ENCODE measurements at regions not wholly inside any gene's neighbourhood (a gene's known extent, or its start where the extent isn't known, plus 50 kb on each side); places are given as distances from the start of the nearest gene placed in this dataset.
"Not testable (repeated sequence)": the region's sequence is repeated elsewhere in the genome, so short reads cannot be mapped to it uniquely, and the experiment has no call there.

DNA sequence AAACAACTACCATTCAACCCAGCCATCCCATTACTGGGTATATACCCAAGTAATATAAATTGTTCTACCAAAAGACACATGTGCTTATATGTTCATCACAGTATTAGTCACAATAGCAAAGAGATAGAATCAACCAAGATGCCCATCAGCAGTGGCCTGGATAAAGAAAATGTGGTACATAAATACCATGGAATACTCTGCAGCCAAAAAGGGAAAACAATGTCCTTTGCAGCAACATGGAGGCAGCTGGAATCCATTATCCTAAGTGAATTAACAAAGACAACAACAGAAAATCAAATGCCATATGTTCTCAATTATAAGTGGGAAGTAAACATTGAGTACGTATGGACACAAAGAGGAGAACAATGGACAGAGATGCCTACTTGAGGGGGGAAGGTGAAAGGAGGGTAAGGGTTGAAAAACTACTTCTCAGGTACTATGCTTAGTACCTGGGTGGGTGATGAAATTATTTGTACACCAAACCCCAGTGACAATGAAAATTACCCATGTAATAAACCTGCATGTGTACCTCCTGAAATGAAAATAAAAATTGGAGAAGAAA lies 632.1 kb upstream of the AADAT start:
- no peak for DNase-seq

DNA sequence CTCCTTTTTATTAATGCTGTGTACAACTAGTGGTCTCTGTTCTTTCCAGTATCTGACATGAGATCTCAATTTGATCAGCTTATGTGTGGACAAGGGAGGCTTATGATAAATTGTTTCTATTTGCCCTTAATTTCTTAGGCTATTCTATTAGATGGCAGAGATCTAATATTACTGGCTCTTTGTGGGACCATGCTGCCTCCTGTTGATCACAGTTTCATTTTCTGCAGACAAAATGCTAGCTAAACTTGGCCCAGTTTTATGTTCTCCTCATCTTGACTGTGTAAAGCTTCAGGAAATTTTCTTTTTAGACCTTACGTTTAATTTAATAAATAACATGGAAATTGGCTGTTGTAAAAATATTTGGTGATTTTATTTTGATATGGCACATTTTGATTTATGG lies 627.1 kb upstream of the AADAT start:
- no peak for DNase-seq

DNA sequence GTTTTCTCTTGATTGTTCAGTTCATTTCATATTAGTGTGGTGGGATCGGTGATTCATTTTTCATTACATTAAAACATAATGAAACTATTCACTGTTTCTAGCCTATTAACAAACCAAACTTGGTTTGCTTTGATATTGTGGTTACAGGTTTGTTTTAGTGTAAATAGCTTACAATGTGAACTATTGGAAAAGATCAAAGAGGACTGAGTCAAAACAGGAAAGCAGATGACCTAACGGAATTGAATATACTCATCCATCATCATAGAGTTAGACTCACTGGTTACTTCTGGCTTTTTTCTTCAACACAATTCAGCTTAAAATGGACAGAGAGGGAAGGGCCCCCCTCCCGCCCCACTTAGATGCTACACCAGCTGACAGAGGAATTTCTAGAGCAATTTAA lies 616.2 kb upstream of the AADAT start:
- DNase-seq, result no peak

DNA sequence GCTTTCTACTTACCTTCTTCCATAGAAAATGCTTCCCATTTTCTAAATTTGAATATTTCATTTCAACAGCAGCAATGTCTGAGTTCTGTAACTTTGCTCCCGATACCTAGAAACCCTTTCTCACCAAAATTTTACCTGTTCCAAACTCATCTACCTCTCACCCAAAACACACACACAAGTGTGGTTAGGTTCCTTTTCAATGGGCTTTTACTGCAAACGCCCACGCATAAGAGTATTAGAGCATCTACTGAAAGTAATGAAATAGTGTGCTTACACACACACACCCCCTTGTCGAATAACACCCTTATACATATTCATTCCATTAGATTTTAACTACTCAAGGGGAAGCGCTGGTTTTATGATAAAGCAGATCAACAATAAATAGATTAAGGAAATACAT lies 610.3 kb upstream of the AADAT start:
- DNase-seq, result no peak

DNA sequence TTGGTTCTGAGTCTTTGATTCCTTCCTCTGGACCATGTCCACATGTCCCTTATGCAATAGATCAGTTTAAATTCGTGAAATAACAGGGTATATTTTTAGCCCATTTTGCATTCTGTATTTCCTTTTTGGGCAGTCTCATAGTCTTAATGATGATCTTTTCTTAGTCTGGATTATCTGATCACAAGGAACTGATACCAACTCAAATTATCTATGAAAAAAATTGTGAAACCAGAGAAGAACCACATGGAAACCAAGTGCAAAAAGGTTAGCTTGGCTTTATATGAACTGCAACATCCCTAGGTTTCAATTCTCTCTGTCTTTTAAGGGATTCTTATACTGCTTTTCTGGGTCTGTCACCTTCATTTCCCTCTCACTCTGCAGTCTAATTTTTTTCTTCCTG lies 608.6 kb upstream of the AADAT start:
- DNase-seq, result no peak

DNA sequence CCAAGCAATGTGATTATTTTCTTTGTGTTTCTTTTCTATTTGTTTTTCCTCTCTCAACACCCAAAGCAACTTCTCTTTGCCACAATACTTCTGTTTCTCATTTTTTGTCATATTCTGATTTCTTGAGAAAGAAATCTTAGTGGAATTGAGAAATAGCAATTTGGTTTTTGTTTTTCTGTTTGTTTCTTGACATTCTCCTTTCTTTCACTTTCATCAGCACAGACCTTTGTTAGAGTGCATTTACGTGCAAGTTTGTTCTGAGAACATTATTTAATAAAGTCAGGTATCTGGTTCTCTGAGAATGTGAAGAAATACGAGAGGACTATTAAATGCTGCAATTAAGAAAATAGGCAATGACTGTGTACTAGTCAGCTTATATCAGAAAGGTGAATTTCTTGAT lies 608.1 kb upstream of the AADAT start:
- no peak for DNase-seq

DNA sequence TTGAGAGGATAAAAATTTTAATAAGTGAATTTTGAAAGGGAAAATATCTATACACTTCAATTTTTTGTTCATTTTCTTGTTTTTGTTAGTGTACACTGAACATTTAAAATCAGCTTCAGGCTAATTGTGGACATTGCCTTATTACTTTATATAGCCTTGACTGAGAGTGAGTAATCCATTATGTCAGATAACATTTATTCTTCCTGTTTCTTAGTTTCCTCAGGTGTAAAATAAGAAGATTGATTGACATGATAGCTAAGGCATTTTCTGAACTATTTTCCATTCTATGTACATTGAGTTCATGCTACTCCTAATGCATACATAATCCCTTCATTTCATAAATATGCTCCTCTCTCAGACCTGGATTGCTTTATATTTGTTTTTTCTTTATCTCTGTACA lies 607.3 kb upstream of the AADAT start:
- no peak for DNase-seq

DNA sequence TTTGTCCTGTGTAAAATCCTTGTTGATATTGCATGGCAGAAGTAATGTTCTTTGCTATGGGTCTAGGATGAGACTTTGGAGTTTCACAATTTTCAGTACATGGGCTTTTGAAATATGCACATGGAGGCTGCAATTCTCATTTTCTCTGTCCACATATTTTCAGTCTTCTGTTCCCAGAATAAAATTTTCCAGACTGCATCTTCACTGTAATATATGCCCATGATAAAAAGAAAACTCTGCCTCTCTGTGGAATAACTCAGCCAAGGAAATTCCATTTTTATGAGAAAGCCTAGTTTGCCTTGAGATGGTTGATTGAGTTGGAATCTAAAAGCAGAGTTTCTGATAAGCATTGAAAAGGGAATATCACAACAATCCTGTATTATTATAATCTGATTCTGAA lies 601.4 kb upstream of the AADAT start:
- DNase-seq, result no peak

DNA sequence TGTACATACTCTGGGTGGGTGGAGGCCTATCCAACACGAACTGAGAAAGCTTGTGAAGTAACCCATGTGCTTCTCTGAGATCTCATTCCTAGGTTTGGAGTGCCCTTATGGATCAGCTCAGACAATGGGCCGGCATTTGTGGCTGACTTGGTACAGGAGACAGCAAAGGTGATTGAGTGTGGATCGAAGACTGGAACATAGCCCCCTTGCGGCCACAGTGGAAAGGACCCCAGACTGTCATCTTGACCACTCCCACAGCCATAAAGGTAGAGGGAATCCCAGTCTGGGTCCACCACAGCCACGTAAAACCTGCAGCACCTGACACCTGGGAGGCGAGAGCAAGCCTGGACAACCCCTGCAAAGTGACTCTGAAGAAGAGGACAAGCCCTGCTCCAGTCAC lies 598.0 kb upstream of the AADAT start:
- no peak for DNase-seq

DNA sequence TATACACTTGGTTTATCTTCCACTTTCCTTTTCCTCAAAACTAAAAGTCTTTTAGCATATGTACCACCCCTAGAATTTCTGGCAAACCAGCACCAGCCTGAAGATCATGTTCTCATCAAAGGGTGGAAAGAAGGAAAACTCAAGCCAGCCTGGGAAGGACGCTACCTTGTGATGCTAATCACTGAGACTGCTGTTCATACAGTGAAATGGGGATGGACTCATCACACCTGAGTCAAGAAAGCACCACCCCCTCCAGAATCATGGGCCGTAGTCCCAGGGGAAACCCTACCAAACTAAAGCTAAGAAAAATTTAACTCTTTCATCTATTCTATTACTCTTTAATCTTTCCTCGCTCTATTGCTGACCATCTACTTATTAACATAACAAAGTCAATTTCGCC lies 595.9 kb upstream of the AADAT start:
- not testable (repeated sequence) for DNase-seq

DNA sequence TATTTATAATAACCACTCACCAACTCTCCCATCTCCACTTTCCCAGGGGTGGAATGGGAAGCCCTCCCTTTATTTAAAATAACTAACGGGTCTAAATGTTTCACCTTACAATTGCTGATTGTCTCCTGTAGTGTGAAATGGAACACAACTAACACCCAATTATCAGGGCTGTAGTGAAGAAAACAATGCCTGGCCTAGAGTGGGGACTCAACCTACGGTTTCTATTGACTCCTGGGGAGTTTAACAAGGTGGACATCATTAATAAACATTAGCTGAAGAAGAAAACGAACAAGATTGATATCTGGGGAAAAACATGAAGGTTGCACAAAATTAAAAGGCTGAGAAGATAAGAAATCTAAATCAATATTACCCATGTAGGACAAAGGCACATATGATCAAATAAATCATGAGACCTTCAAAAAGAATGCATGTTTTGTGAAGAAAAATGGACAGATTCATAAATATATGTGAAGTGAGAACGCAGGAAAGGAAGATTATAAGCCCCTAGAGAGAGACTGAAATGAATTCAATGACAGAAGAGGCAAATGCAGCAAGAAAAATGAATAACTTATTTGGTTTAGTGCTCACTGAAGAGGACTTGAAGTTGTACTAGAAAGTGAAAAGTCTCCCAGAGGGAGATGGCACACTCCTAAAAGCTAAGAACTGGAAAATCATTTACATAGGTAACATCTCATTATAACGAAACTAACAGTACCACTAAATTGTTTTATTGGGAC lies 593.0 kb upstream of the AADAT start:
- no peak for DNase-seq

DNA sequence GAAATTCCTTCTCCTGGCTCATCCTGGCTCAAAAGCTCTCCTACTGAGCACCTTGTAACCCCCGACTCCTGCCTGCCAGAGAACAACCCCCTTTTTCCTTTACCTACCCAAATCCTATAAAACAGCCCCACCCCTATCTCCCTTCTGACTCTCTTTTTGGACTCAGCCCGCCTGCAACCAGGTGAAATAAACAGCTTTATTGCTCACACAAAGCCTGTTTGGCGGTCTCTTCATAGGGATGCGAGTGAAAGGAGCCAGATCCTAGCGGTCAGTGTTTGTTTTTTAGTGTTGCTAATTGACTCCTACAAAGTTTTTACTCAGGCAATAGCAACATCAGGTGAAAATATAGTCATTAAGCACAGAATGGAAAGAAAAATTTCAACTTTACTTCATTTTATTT lies 592.3 kb upstream of the AADAT start:
- not testable (repeated sequence) for DNase-seq

DNA sequence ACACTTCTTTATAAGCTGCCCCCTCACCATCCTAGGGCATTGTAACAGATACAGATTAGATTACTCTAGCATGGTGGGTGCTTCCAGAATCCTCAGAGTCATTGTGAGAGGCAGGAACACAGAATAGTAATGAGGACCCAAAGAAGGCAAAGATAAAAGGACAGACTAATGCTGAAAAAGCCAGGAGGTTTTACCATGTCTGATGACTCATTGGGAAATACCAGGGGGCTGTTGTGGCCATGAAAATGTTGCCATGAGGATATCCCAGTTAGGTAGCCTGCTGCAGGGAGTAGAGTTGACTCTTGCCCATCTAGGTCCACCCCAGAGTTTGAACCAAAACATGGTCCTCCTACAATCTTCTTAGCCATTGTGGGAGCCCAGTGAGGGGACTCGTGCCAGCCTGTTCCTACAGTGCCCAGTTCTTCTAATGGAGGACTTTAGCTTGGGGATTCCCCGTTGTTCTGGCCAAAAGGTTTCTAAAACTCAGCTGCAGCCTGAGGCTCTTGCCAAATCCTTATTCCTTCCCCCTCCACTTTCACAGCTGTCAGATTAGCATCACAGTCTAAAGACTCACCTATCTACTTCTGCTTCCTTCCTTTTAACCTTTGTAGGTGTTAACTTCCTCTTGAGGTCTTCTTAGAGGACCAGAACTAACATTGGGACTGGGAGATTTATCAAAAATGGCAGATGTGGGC lies 586.0 kb upstream of the AADAT start:
- DNase-seq, result no peak

DNA sequence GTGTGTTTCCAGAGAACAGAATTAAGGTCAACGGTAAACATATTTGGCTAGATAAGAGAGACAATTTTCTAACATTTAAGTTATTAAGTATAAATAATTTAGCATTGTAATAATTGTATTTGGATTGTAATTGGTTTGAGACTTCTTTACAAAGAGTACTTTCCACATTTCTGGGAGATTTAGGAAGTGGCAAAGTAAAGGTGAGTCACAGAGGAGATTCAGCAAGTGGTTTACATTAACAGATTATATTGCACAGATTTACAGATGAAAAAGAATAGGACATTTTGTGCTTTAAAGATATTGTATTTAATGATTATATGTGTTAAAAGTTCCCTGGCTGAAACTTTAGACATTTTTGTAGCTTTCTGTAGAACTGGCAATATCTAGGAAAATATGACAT lies 584.4 kb upstream of the AADAT start:
- no peak for DNase-seq

DNA sequence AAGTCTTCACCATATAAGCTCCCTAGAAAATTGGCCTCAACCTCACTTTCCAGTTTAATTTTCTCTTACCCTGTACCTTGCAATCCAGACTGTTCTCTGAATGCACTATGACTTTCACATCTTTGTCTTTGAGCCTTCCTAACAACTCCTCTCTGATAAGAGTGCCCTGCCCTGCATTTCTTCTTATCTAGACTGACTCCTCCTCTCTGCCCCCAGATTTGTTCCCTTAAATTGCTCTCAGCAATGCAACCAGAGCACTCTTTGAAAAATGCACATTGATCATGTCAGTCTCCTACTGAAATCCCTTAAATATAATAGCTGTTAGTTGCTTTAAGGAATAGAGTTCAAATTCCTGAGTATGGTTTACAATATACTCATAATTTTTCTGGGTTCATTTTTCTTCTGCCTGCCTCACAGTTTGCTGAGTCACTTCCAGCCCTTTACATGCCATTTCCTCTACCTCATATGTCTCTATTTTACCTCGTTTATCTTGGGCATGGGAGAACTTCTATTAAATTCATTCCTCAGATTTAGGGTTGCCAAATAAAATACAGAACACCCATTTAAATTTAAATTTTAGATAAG lies 582.7 kb upstream of the AADAT start:
- DNase-seq, result no peak

DNA sequence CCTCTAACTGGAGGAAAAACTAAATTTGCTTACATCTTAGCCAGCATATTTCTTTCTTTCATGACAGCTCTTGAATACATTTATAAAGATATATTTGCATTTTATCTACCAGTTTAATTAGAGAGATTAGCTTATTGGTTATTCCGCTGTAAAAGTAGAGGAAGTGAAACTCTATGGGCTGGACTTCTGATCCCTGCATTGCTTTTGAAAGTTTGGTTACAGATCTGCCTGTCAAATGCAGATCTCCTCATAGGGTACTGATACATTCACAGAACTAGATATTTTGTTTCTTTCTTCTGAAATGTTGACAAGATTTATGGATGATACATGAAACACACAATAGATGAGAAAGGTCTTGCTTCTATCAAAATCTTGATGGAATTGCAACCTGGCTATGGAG lies 581.4 kb upstream of the AADAT start:
- no peak for DNase-seq

DNA sequence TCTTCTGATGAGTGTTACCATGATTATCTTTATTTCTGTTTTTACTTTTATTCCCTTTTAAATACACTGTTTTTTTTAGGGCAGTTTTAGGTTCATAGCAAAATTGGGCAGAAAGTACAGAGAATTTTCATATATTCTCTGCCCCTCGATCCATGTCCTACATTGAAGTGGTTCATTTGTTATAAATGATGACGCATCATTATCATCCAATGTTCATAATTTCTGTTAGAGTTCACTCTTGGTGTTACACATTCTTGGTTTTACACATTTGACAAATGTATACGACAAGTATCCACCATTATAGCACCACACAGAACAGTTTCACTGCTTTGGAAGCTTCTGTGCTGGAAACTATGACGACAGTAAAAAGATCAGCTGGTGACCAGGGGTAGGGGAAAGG lies 578.1 kb upstream of the AADAT start:
- no peak for DNase-seq

DNA sequence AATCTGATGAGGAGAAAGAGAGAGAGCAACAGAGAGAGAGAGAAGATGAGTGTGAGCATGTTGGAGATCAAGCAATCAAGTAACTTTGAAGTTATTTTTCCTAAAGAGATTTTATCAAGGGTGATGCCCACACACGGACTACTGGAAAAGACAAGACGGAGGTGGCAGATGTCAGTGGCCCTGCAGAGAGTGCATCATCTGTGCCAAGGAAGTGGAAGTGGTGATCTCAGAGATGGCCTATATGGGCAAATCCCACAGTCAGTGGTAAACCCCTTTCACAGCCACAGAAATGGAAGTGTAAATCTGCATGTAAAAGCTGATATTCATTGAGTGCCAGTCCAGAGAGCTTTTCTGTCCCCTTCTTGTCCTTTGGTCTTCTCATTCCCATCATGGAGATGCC lies 577.2 kb upstream of the AADAT start:
- no peak for DNase-seq

DNA sequence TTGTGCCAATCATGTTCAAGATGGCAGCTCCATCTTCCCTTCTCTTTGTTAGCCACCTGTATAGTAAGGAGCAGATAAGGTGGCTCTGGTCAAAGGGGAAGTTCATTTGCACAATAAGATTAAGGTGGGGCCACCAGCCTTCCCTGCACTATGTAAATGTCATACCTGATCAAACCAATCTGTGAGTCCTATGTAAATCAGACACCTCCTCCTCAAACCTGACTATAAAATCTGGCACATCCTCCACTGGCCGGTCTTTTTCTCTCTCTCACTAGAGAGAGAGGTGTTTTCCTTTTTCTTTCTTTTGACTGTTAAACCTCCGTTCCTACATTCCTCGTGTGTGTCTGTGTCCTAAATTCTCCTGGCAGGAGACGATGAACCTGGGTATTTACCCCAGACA lies 572.5 kb upstream of the AADAT start:
- DNase-seq, result no peak

DNA sequence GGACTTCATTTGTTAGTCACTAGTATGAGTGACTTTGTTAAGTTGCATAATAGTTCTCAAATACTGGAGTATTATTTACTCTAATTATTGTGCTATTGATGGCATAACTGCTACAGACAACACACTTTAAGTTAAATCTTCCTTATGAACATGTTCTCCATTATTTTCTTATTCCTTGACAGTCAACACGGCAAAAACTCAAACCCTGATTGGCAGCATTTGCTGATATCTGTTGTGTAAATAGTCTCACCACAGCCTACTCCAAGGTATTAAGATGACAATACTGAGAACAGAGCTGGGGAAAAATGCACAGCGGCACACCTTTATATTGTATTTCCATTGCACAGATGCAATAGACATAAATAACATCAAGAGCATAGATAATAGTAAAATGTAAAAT lies 568.0 kb upstream of the AADAT start:
- DNase-seq, result no peak

DNA sequence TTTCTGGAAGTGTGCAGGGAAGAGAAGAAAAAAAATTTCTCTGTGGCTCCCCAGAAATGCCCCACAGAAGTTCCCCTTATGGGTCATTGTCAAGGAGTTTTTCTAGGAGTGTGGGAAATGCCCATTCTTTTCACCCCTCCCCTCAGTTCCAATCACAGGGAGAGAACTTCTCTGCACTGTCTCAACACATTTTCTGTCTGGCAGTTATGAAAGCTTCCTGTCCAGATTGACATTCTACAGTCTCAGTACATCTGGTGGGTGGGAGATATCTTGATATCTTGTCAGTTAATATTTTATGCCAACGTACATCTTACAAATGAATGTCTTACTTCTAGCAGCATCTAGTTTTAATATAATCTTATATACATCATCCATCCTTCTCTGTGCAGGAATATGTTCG lies 566.8 kb upstream of the AADAT start:
- no peak for DNase-seq

DNA sequence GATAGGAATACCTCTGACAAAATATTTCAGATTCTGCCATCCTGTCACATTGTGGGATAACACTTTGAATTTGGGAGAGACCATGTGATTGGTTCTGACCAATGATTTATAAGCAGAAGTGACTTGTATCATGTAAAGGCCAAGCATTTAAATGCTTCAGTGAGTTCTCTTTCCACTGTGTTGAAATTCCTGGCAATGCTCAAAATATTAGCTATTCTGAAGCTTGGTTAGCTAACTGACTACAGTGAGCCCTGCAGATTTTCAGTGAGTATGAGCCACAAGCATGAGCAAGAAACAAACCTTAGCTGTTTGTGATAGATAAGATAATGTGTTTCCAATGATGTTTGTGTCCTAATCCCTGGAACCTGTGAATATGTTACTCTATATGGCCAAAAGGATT lies 562.8 kb upstream of the AADAT start:
- DNase-seq, result no peak

DNA sequence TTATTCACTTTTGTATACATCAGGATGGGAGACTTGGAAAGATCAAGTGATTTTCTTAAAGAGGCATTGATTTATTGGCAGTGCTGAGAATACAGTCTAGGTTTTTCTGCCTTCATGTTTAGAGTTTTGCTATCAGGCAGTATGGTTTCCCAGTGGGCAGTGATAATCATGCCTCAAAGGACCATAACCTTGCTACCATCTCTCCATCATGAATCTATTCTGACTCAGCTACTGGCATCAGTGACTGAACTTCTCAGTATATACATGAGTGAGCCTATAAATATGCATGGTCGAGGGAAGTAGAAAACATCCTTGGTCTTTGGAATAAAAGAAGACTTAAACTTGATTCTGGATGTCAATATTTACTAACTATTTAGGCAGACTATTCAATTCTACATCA lies 562.0 kb upstream of the AADAT start:
- no peak for DNase-seq
